WTC11 (cell line): ENCODE measurements at regions not wholly inside any gene's neighbourhood (a gene's known extent, or its start where the extent isn't known, plus 50 kb on each side); places are given as distances from the start of the nearest gene placed in this dataset.

Experiments
- ATAC-seq: fragments of 200-7000 bp; cut with Tn5 transposase; 2 replicates; pipeline ENCODE4 v1.10.0; 2021; ENCODE audit warnings: mild to moderate bottlenecking, moderate library complexity
- CTCF ChIA-PET: fragments of 300-600 bp; sonication (Branson Sonifier 250); formaldehyde crosslinking; loops from one replicate; lab custom pipeline; 2021; ENCODE audit warnings: antibody characterized with exemption; lab: Charles Lee
- POLR2A ChIA-PET: fragments of 350-600 bp; sonication (Branson Sonifier 250); formaldehyde crosslinking; loops from one replicate; lab custom pipeline; 2021; ENCODE audit warnings: antibody characterized with exemption; lab: Charles Lee
- DNase-seq: peaks from one replicate; pipeline ENCODE4 v3.0.0; 2021; ENCODE audit warnings: low spot score
- H3K27ac Mint-ChIP-seq: 2 replicates; pipeline ENCODE4 v1.8.0; 2021; ENCODE audit warnings: mixed read lengths
- H3K27me3 Mint-ChIP-seq: 2 replicates; pipeline ENCODE4 v1.8.0; 2021; ENCODE audit warnings: low read depth, mild to moderate bottlenecking, moderate library complexity, mixed read lengths
- H3K36me3 Mint-ChIP-seq: 2 replicates; pipeline ENCODE4 v1.8.0; 2021; ENCODE audit warnings: mixed read lengths
- H3K4me1 Mint-ChIP-seq: 2 replicates; pipeline ENCODE4 v1.8.0; 2022; ENCODE audit warnings: mixed read lengths
- H3K4me3 Mint-ChIP-seq: 2 replicates; pipeline ENCODE4 v1.8.0; 2021; ENCODE audit warnings: mild to moderate bottlenecking, moderate library complexity, mixed read lengths
- H3K9me3 Mint-ChIP-seq: 2 replicates; pipeline ENCODE4 v1.8.0; 2021; ENCODE audit warnings: mixed read lengths
- AFF4 ChIP-seq: sonication (generic); formaldehyde crosslinking; IDR thresholded peaks from 2 replicates; pipeline ENCODE4 v1.8.1; 2023; ENCODE audit warnings: mild to moderate bottlenecking, missing genetic modification reagents, borderline replicate concordance
- ATF1 ChIP-seq: sonication (generic); formaldehyde crosslinking; IDR thresholded peaks from 2 replicates; pipeline ENCODE4 v1.8.1; 2023; ENCODE audit warnings: mild to moderate bottlenecking, moderate library complexity, missing genetic modification reagents
- ATF6 ChIP-seq: sonication (generic); formaldehyde crosslinking; IDR thresholded peaks from 2 replicates; pipeline ENCODE4 v1.8.1; 2023; ENCODE audit warnings: mild to moderate bottlenecking, missing genetic modification reagents
- ESRRA ChIP-seq: sonication (generic); formaldehyde crosslinking; IDR thresholded peaks from 2 replicates; pipeline ENCODE4 v1.8.1; 2022; ENCODE audit warnings: mild to moderate bottlenecking, missing genetic modification reagents, borderline replicate concordance
- FOXJ3 ChIP-seq: sonication (generic); formaldehyde crosslinking; IDR thresholded peaks from 2 replicates; pipeline ENCODE4 v1.9.0; 2021; ENCODE audit warnings: missing genetic modification reagents, mild to moderate bottlenecking, borderline replicate concordance
- FOXP1 ChIP-seq: sonication (generic); formaldehyde crosslinking; IDR thresholded peaks from 2 replicates; pipeline ENCODE4 v1.8.0; 2022; ENCODE audit warnings: missing genetic modification reagents, mild to moderate bottlenecking, moderate library complexity, borderline replicate concordance
- GTF2I ChIP-seq: fragments of 250-450 bp; sonication (Bioruptor Pico); conservative IDR thresholded peaks from 2 replicates; pipeline ENCODE4 v1.4.0; 2021; ENCODE audit warnings: mild to moderate bottlenecking
- IRF1 ChIP-seq: sonication (generic); formaldehyde crosslinking; IDR thresholded peaks from 2 replicates; pipeline ENCODE4 v1.8.0; 2023; ENCODE audit warnings: missing genetic modification reagents
- MXD4 ChIP-seq: fragments of 250-450 bp; sonication (Bioruptor Pico); IDR thresholded peaks from 2 replicates; pipeline ENCODE4 v1.8.0; 2021; ENCODE audit warnings: mild to moderate bottlenecking, moderate library complexity, borderline replicate concordance
- NR2C2 ChIP-seq: sonication (generic); formaldehyde crosslinking; IDR thresholded peaks from 2 replicates; pipeline ENCODE4 v1.8.0; 2022; ENCODE audit warnings: mild to moderate bottlenecking, missing genetic modification reagents
- SP1 ChIP-seq: sonication (generic); formaldehyde crosslinking; conservative IDR thresholded peaks from 2 replicates; pipeline ENCODE4 v1.8.1; 2022; ENCODE audit warnings: missing genetic modification reagents
- TP53 ChIP-seq: sonication (generic); formaldehyde crosslinking; IDR thresholded peaks from 2 replicates; pipeline ENCODE4 v1.8.1; 2023; ENCODE audit warnings: mild to moderate bottlenecking, missing genetic modification reagents
- ZNF138 ChIP-seq: sonication (generic); formaldehyde crosslinking; conservative IDR thresholded peaks from 2 replicates; pipeline ENCODE4 v1.8.1; 2022; ENCODE audit warnings: mild to moderate bottlenecking, moderate library complexity, missing genetic modification reagents
- ZNF219 ChIP-seq: sonication (generic); formaldehyde crosslinking; IDR thresholded peaks from 2 replicates; pipeline ENCODE4 v1.8.0; 2023; ENCODE audit warnings: missing genetic modification reagents, mild to moderate bottlenecking, borderline replicate concordance
- ZNF232 ChIP-seq: sonication (generic); formaldehyde crosslinking; IDR thresholded peaks from 2 replicates; pipeline ENCODE4 v1.8.0; 2022; ENCODE audit warnings: mild to moderate bottlenecking, missing genetic modification reagents
- ZNF512 ChIP-seq: sonication (generic); formaldehyde crosslinking; IDR thresholded peaks from 2 replicates; pipeline ENCODE4 v1.8.1; 2022; ENCODE audit warnings: missing genetic modification reagents, borderline replicate concordance
- TF ChIP-seq, protein P1 (sequence below): fragments of 250-450 bp; sonication (Bioruptor Pico); conservative IDR thresholded peaks from 2 replicates; pipeline ENCODE4 v1.9.0; 2021; ENCODE audit warnings: mild to moderate bottlenecking
- TF ChIP-seq, protein P2 (sequence below): fragments of 250-450 bp; sonication (Bioruptor Pico); IDR thresholded peaks from 2 replicates; pipeline ENCODE4 v1.9.0; 2021; ENCODE audit warnings: moderate library complexity, mild to moderate bottlenecking, inconsistent platforms, borderline replicate concordance
- TF ChIP-seq, protein P3 (sequence below): sonication (generic); formaldehyde crosslinking; IDR thresholded peaks from 2 replicates; pipeline ENCODE4 v1.8.1; 2022; ENCODE audit warnings: low read depth, missing genetic modification reagents, borderline replicate concordance

- Mint-ChIP-seq H3K27ac (no peak overlapping the region), H3K27me3 (peaks cover 6% of the 10 kb centered on the region), H3K36me3 (no peaks in the 10 kb centered on the region), H3K4me3 (no peak overlapping the region), H3K4me1 (peaks cover 9% of the 10 kb centered on the region; the same call in 1 of the 2 replicates), H3K9me3 (no peaks in the 10 kb centered on the region)
- POLR2A ChIA-PET = no interaction called here
- ATAC-seq (no peak), DNase-seq (no peak)
- CTCF ChIA-PET = interaction anchor here (1.0 kb wide), 1 partner anchor 409 kb away, joined by 3 read pairs; no protein-coding TSS in a partner anchor
- TF ChIP-seq ESRRA (CRISPR knock-in tag) (no peak), GTF2I (no peak), ATF1 (CRISPR knock-in tag) (no peak), ZNF512 (CRISPR knock-in tag) (no peak), MXD4 (CRISPR knock-in tag) (no peak), TP53 (CRISPR knock-in tag) (no peak), ZNF219 (CRISPR knock-in tag) (no peak), ZNF232 (CRISPR knock-in tag) (no peak), FOXP1 (CRISPR knock-in tag) (no peak), IRF1 (CRISPR knock-in tag) (no peak), FOXJ3 (CRISPR knock-in tag) (no peak), SP1 (CRISPR knock-in tag) (no peak), ZNF138 (CRISPR knock-in tag) (no peak), ATF6 (CRISPR knock-in tag) (no peak), AFF4 (CRISPR knock-in tag) (no peak), NR2C2 (no peak)
- TF ChIP-seq, protein P1, sequence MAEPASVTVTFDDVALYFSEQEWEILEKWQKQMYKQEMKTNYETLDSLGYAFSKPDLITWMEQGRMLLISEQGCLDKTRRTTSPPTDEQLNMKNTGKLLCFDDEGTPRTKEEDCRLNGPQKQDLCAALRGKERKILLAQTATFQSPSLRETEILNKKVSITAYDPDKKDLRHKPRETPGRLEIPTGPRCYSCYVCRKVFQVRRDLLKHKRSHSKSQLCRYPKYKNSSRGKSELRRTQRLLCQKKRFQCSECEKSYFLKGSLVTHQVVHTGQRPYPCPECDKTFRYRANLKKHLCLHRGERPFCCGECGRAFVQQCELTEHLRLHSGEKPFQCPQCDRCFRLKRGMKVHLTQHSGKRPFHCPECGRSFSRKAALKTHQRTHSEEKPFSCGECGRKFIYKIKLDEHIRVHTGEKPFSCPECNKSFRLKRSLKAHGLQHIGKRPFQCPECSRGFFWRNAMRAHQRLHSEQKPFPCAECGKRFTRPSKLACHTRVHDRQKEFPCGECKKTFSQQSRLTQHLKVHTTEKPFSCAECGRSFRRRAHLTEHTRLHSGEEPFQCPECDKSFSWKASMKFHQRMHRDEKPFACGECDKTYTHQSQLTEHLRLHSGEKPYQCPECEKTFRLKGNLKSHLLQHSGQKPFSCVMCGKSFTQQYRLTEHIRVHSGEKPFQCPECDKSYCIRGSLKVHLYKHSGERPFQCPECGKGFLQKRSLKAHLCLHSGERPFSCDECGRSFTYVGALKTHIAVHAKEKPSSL (CRISPR knock-in tag) = no peak
- TF ChIP-seq, protein P2, sequence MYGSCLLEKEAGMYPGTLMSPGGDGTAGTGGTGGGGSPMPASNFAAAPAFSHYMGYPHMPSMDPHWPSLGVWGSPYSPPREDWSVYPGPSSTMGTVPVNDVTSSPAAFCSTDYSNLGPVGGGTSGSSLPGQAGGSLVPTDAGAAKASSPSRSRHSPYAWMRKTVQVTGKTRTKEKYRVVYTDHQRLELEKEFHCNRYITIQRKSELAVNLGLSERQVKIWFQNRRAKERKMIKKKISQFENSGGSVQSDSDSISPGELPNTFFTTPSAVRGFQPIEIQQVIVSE (CRISPR knock-in tag) = no peak
- TF ChIP-seq, protein P3, sequence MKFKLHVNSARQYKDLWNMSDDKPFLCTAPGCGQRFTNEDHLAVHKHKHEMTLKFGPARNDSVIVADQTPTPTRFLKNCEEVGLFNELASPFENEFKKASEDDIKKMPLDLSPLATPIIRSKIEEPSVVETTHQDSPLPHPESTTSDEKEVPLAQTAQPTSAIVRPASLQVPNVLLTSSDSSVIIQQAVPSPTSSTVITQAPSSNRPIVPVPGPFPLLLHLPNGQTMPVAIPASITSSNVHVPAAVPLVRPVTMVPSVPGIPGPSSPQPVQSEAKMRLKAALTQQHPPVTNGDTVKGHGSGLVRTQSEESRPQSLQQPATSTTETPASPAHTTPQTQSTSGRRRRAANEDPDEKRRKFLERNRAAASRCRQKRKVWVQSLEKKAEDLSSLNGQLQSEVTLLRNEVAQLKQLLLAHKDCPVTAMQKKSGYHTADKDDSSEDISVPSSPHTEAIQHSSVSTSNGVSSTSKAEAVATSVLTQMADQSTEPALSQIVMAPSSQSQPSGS (CRISPR knock-in tag) = no peak
Observed at GRCh38 chr1:98059620-98060019, 138.8 kb upstream of the DPYD start.
